Lower leg skin (tissue), 4 donors: ENCODE measurements at regions not wholly inside any gene's neighbourhood (a gene's known extent, or its start where the extent isn't known, plus 50 kb on each side); places are given as distances from the start of the nearest gene placed in this dataset.

ENCODE experiments used
- DNase-seq, 2 donors: peaks; one replicate each; pipeline ENCODE4 v3.0.0-alpha.2; 2019; ENCODE audit warnings: low spot score in 2 of 2
- H3K4me3 ChIP-seq: fragments of 200-600 bp; sonication (generic); 2 replicates; pipeline ENCODE4 v1.5.1; 2017; ENCODE audit warnings: mild to moderate bottlenecking, low read depth; ENCODE audit not compliant: poor library complexity, severe bottlenecking
- POLR2A ChIP-seq, 2 donors: fragments of 450-650 bp; IDR thresholded peaks; one replicate each; pipeline ENCODE4 v1.6.1; 2016 to 2017; ENCODE audit warnings: antibody characterized with exemption in 2 of 2, mild to moderate bottlenecking in 1 of 2, moderate library complexity in 1 of 2
- WGBS, 2 donors: methylation state at CpG; one replicate each; pipeline ENCODE4 v1.1.5; 2018; 5-methylcytosine and 5-hydroxymethylcytosine counted together
- intact Hi-C: fragments of 100-400 bp; cut with DNase I; formaldehyde crosslinking; loops from one replicate; pipeline ENCODE4 v1.15.0; 2023; ENCODE audit warnings: low total_unique reads
- TF ChIP-seq, protein P1 (sequence below), 3 donors: fragments of 450-650 bp; IDR thresholded peaks; one replicate each; pipeline ENCODE4 v1.5.1; 2016; ENCODE audit warnings: antibody characterized with exemption in 3 of 3, mild to moderate bottlenecking in 3 of 3, moderate library complexity in 2 of 3

DNA sequence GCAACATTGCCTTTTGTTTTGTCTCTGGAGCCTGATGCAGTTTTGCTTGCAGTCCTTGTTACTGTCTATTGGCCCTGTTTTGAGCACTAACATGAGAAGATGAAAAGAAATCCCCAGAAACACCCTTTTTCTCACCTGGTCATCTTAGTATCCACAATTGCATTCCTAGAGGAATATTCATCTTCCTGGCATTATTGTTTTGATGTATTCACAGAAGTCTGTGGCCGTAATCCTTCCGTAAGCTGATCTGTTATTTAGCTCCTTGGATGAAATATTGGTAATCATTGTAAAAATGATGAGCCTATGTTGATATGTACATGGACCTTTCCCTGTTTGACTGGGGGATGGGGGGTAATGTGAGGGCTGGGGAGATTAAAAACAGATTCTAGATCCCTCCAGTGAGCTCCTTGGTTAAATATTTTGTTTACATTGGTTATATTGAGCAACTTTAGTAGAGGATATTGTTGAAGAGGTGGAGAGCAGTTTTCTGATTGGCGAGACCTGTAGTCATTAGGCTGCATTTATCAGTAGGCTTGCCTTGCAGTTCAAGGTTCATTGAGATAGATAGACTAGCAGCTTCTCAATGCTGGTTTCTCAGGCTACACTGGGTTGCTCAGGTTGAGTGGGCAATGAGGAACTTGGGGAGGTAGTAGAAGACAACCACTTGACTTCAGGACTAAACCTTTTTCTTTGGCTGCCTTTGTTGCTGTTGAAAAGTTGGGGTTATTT lies 117.5 kb downstream of the MACIR start:
- no peak for DNase-seq
- intact Hi-C loops = no loop called here
- 88 to 96% methylated on average over 3 of the region's 3 CpGs for WGBS, 2 donors
- no peak for TF ChIP-seq POLR2A (IDR thresholded peaks at IDR 0.05)
- H3K4me3 ChIP-seq = no peak overlapping the region

DNA sequence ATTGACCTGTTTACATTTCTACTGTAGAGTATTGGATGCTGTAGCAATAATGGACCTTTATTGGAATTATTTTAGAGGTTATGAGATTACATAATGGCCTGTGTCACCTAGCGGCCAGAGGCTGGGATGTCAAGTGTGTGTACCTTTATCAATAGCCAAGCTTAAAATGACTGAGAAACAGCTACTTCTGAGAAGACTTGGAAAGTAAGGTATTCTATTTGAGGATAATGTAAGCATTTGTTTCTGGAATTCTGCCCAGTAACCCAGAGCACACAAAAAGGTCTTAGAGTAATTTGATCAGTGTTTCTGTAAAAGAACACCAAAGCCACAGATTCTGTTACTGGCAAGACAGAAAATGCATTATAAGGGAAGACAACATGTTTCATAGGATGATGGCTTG lies 116.8 kb downstream of the MACIR start:
- TF ChIP-seq, protein P1, sequence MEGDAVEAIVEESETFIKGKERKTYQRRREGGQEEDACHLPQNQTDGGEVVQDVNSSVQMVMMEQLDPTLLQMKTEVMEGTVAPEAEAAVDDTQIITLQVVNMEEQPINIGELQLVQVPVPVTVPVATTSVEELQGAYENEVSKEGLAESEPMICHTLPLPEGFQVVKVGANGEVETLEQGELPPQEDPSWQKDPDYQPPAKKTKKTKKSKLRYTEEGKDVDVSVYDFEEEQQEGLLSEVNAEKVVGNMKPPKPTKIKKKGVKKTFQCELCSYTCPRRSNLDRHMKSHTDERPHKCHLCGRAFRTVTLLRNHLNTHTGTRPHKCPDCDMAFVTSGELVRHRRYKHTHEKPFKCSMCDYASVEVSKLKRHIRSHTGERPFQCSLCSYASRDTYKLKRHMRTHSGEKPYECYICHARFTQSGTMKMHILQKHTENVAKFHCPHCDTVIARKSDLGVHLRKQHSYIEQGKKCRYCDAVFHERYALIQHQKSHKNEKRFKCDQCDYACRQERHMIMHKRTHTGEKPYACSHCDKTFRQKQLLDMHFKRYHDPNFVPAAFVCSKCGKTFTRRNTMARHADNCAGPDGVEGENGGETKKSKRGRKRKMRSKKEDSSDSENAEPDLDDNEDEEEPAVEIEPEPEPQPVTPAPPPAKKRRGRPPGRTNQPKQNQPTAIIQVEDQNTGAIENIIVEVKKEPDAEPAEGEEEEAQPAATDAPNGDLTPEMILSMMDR (IDR thresholded peaks at IDR 0.05) = no peak
- TF ChIP-seq POLR2A (IDR thresholded peaks at IDR 0.05) = no peak
- WGBS, 2 donors = 63 to 74% methylated on average over 1 of the region's 1 CpG
- H3K4me3 ChIP-seq = no peak overlapping the region
- DNase-seq = no peak
- intact Hi-C loops = no loop called here

DNA sequence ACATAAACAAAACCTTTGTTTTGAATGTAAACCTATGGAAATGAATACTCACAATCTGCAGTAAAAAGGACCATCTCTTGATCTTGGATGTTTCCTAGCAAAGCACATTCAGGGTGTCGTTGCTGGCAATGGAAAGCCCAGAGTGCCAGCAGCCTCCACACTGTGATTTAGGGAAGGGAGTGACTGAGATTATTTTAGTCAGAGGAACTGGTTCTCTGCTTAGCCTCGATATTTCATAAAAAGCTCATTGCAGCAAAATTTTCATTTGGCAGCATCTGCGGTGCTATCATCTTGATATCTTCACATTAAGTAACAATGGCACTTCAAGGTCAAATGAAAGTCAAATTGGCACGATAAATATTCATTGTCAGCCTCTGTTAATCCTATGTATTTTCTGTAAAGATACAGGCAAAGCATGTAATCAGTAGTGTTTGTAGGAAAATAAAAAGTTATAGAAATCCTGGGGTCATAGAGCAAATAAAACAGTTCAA lies 116.0 kb downstream of the MACIR start:
- H3K4me3 ChIP-seq = no peak overlapping the region
- intact Hi-C loops = no loop called here
- no peak for DNase-seq
- WGBS, 2 donors = 45 to 50% methylated on average over 4 of the region's 4 CpGs
- TF ChIP-seq, protein P1 (IDR thresholded peaks at IDR 0.05) = no peak
- TF ChIP-seq POLR2A (IDR thresholded peaks at IDR 0.05) = no peak

DNA sequence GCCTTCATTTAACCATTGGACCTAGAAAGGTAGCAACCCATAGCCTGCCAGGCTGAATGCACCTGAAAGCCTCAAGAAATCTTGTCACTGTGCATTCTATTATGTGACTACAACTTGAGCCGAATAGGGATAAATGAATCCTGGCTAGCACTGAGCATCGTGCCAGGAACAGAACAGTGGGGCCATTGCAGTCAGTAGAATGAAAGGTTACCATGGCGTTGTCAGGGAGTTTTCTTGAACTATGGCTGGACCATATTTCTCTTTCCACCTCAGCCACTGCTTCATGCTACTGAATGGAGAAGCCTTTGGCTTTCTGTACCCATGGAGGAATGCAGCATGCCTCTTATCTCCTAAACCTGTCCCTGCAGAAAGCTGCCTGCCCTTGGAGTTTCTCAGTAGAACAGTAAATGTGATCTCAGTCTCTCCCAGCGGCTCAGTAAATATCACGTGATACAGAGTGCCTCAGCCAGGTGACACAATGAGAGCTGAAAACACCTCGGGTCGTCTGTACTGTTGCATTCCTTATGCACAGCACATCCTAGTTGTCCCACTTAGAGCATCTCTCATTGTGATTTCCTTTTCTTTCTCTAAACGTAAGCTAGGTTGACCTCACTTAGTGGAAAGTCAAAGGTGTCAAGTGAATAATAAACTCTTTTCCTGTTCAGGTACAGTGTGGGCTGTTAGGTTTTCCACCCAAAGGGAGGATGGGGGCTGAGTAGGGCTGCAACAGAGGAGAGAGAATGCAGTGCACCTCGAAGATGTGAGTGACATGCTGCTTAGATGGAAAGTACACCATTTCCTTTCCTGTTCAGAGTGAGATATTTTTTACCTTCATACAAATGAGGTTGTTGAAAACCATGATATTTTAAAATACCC lies 115.3 kb downstream of the MACIR start:
- no peak overlapping the region for H3K4me3 ChIP-seq
- WGBS, 2 donors = 56 to 64% methylated on average over 9 of the region's 9 CpGs
- no peak for DNase-seq
- intact Hi-C loops = no loop called here
- no peak for TF ChIP-seq POLR2A (IDR thresholded peaks at IDR 0.05)
- TF ChIP-seq, protein P1 (IDR thresholded peaks at IDR 0.05) = no peak

DNA sequence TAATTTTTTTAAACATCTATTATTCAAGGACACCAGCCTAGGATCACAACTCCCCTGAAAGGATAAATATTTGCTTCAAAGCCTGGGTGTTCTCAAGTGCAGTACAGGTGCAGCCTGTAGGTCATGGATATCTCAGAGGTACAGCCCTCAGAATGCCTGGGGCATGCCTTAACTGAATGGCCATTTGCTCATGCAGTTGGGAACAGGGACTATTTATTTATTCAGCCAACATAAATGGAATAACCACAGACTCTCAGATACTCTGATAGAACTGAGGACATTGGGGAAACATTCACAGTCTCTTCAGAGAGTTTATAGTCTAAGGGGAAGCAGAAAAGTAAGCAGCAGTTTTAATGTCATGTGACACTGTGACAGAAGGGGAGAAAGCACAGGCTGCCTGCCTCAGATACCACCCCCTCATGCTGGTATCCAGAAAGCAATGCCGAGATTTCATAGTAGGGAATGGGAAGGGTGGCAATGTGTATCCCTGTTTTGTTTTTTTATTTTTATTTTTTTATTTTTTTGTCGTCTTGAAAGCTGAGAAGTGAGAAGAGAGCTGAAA lies 112.6 kb downstream of the MACIR start:
- 67 to 70% methylated on average over 2 of the region's 2 CpGs for WGBS, 2 donors
- no peak for TF ChIP-seq POLR2A (IDR thresholded peaks at IDR 0.05)
- TF ChIP-seq, protein P1 (IDR thresholded peaks at IDR 0.05) = no peak

More for the DNA sequence above, 112.6 kb downstream of the MACIR start:
- DNase-seq = no peak
- intact Hi-C loops = no loop called here
- no peak overlapping the region for H3K4me3 ChIP-seq
